AG20443 (cell line): ENCODE measurements at regions not wholly inside any gene's neighbourhood (a gene's known extent, or its start where the extent isn't known, plus 50 kb on each side); places are given as distances from the start of the nearest gene placed in this dataset.

ENCODE experiments used
- DNase-seq: peaks from one replicate; pipeline ENCODE4 v3.0.0; 2012; ENCODE audit warnings: low spot score, mixed read lengths

DNA sequence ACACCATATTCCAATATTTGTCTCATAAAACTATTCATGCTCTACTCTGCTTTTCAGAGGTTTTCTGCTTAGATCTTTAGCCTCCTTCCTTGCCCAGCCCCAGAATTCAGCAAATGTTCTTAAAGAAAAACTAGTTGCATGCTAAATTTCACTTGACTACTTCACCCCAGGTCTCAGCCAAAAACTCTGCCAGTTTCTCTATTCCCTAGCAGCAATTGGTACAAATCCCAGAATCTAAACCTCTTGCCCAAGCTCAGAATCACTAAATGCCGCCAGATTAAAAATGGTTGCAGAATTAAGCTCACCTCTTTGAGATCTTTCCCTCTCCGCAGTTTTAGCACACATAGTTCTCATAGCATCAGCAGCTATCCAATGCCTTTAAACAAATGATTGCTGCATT is 331.2 kb upstream of the SMARCA2 start:
- no peak for DNase-seq

DNA sequence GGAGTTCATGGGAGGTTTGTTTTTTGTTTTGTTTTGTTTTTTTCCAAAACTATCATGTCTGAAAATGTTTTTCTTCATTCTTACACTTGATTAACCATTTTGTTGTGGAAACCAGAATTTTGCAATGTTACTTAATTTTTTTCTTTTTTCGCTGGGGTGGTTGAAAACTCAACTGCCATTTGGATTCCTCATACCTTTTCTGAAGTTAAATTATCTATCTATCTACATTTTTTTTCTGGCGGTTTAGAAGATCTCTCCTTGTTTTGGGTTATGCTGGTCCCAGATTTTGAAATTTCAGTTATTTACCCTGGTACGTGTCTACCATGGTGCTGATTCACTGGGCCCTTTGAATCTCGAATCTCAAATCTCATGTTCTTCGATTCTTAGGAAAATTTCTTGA is 316.2 kb upstream of the SMARCA2 start:
- no peak for DNase-seq

DNA sequence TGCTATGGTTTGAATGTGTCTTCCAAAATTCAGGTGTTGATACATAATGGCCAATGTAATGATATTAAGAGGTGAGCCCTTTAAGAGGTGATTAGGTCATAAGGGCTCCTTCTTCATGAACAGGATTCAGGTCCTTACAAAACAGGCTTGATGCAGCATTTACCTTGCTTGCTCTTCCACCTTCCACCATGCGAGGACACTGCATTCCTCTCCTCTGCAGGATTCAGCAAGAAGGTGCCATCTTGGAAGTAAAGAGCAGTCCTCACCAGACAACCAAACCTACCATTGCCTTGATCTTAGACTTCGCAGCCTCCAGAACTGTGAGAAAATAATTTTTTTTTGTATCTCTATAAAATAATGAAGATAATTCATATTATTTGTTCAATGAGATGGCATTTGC is 314.0 kb upstream of the SMARCA2 start:
- no peak for DNase-seq

DNA sequence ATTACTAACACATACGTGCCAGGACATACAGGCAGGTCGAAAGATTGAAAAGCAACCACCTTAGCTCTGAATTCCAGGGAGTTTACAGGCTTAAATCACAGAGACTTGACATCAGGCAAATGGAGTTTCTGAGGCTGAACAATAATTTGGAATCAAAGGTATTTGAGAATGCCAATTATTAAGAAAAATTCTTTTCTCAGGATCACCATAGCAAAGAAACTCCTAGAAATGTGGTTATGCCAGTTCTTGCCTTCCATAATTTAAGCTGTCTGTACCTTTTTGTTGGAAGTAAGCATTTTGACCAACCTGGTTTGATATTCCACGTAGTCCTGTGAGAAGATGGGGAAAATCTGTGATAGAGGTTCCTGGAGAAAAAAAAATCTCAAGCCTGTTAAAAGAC is 312.4 kb upstream of the SMARCA2 start:
- DNase-seq = no peak

DNA sequence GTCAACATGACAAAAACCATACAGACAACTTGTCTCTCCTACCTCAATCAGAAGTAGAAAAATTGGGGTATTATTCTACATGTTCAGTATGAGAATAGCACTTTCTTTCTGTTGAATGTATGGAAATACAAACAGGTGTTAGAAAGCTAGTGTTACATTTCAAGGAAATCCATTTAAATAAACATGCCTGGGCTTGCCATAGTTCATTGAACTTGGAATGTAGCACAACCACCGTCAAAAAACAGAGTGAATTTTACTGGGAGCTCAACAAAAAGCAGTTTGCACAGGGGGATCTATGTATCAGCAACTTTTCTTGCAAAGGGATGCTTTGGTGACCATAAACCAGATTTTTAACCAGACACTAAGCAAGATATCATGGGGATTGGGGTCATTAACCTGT is 307.9 kb upstream of the SMARCA2 start:
- no peak for DNase-seq

DNA sequence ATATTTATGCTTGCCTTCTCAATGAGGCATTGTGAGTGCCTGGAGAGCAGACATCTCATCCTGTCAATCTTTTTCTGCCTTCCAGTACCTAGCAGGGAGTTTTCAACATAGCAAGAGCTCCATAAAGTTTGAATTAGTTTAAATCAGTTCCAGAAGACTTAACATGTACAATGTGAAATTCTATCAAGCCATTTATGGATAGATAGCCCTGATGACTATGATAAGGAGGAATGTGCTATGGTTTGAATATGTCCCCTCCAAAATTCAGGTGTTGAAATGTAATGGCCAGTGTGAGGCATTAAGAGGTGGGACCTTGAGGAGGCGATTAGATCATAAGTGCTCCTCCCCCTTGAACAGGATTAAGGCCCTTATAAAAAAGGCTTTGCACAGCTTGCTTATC is 306.9 kb upstream of the SMARCA2 start:
- DNase-seq = no peak

DNA sequence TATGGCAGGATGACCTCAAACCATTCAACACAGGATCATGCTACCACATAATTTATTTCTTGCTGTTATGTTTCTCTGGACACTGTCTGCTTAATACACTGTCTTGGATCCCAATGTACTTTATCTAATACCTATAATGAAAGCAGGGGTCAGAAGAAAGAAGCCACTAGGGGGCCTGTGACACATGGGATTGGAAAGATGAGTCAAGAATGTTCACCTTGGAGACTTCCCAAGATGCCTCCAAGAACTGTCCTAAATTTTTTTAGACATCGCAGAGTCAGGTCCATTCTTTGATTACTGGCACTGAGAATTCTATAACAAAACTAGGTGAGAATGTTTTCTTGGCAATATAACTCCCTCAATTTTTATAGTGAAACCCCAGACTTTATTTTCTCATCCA is 305.8 kb upstream of the SMARCA2 start:
- peak; percentile 16 for DNase-seq

DNA sequence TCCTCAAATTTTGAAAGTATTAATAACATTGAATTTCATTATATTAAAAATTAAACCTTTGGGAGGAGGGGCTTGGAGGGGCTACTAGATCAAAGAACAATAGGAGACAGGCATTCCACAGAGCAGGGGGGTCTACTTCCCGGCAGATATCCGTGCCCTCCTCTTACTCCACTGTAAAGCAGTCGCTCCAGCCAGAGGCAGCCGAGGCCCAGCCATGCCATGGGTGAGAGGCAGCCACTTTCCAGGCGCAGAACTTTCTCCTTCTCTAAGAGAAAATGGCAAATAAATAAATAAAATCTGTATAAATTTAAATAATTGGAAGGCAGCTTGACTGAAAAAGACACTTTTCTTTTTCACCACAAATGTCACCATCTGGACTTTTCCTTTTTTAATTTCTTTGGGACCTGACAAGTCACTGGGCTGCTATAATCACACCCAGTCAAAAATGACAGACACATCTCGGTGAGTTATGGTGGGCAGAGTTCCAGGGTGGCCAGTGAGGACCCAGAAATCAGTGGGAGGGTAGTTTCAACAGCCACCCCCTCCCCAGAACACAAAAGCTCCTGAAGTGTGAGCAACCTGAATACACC is 302.2 kb upstream of the SMARCA2 start:
- no peak for DNase-seq

DNA sequence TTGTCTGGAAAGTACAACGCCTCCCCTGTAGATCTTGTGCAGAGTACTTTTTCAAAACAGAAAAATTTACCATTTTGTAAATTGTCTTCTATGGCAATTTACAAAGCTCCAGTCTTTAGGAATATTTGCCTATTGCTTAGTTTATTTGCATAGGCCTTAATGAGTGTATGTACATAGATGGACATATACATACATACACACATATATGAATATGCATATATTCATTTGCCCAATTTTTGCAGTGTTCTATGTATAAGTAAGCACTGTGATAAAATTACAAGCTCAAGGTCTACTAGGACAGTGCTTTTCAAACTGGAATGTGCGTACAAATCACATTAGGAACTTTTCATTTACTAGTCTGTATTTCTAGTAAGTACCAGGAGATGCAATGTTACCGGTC is 301.3 kb upstream of the SMARCA2 start:
- DNase-seq = no peak

DNA sequence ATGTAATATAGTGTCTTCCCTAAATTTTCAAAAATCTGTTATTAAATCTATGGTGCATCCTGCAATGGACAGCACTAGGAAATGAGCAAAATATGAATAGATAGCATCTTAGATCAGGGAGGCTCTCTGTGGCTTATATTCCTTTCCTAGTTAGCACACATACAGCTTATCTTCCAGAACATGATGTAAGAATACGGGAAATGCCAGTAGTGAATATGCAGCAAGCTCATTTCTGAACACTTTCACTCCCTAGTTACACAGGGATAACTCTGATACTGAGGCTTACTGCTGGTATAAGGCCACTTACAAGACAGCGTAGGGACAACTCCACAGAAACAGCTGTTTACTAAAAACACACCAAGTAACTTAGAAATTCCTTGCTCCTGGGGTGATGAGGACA is 297.3 kb upstream of the SMARCA2 start:
- no peak for DNase-seq

DNA sequence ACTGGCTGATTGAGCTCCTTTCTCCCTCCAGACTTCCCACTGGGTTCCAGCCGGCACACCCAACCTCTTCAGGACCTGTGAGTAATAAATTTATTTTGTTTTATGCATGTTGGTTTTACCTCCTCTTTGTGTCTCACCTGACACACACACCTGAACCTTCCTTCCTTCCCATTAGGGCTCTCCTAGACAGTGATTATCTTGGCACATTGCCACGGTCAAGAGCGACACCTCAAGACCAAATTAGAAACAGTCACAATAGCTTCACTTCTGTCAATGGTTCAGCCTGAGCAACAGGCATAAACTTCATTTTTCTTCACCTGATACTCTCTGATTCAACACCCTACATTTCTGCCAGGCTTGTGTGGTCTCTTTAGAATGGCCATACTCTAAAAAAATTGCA is 296.3 kb upstream of the SMARCA2 start:
- no peak for DNase-seq

DNA sequence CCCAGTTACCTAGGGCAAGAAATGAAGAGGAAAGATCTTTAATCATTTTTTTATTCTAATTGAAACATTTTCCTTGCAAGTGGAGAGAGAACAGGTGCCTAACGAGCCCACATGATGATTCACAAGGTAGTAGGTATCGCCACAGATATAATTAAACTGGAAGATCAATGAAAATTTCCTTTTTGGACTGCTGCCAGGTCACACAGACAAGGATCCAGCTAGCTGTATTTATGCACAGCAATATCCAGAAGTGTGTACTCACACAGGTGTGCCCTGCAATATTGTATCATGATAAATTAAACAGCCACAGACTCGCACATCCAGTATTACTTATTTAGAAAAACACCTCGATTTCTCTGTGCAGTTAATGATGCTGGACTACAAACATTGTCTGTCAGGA is 294.0 kb upstream of the SMARCA2 start:
- DNase-seq = no peak

DNA sequence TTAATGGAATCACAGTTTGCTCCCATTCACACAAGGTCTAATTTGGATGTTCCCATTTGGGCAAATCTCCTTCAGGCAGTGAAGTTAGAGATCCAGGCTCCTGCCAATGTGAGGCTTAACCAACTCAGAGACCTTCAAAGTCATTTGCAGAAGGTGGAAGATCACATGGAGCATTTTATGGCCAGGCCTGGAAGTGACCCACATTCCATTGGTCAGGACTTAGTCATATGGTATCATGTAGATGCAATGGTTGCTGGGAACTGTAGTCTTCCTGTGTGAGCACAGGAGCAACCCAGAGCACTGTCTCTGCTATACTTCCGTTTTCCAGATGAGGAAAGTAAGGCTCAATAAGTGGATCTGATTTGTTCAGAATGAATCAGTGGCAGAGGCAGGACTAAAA is 292.7 kb upstream of the SMARCA2 start:
- DNase-seq = no peak

DNA sequence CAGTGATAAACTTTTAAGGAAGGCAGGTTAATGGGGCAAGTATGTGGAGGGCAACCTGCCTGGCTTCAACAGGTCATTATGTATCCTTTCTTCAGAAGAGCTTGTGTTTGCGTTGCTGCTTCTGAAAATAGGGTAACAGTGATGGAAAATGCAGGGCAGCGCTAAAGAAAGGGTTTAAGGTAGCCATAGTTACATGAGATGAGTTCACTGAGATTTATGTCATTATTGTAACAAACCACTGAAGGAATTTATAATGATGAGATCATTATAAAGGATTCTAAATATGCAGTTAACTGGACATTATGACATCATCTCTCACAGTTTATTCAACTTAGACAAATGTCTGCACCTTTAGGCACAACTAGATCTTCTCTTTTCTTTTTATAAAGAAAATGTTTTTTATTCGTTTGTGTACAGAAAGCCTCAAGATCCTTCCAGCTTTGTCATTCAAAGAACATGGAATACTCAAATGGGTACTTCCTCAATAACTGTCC is 291.6 kb upstream of the SMARCA2 start:
- DNase-seq = no peak

DNA sequence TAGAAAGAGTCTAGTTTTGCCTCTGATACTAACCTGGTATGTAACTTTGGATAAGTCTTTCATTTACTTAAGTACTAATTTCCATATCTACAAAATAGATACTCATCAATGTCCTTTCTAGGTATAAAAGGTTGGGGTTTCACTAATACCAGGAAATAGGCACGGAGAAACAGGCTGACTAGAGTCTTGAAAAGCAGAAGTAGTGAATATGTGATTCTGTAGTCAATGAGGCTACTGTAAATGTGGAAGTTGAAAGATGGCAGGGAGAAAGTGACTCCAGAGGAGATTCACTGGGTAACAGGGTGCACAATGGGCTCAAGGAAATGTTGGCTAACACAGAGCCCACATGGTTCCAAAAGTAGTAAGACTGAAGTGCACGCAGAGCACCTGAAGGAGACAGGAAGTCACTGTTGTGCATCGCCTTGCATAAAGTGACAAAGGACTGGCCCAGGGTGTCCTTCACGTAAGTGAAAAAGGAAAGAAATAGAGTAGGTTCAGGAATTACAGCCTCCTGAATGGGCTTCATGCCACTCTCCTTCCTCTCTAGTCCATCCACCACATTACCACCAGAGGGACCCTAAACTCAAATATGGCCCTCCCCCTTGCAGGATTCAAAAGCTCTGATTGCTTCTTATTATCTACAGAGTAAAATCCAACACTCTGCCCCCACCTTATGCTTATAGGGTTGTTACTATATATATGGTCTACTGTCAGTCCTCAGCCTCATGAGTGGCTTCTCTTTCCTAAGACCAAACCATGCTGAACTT is 288.0 kb upstream of the SMARCA2 start:
- no peak for DNase-seq

DNA sequence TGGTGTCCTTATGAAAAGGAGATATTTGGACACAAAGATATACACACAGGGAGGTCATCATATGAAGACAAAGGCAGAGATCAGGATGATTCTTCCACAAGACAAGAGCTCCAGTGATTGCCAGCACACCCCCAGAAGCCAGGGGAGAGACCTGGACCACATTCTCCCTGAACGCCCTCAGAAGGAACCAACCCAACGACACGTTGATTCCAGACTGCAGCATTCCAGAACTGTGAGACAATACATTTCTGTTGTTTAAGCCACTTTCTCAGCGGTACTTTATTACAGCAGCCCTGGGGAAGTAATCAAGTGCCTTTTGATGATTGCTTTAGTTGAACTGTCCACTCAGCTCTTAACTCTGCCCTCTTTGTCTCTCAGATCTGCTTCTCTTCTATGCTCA is 285.5 kb upstream of the SMARCA2 start:
- DNase-seq = no peak

DNA sequence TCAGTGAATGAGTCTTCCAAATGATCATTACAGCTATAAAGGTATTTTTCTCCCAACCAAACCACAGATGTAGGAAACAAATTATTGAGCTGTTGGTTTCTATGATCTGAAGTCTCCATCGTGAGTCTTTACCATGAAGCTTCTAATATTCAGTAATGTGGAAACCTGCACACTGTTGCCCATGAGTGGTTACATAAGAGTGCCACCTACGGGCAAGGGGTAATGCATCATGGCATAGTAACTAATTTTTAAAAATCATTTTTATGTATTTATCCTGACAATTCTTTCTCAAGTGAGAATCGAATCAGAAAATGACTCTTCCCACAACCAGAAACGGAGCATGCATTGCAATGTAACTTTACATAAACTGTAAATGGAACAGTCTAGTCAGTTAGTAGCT is 282.5 kb upstream of the SMARCA2 start:
- no peak for DNase-seq

DNA sequence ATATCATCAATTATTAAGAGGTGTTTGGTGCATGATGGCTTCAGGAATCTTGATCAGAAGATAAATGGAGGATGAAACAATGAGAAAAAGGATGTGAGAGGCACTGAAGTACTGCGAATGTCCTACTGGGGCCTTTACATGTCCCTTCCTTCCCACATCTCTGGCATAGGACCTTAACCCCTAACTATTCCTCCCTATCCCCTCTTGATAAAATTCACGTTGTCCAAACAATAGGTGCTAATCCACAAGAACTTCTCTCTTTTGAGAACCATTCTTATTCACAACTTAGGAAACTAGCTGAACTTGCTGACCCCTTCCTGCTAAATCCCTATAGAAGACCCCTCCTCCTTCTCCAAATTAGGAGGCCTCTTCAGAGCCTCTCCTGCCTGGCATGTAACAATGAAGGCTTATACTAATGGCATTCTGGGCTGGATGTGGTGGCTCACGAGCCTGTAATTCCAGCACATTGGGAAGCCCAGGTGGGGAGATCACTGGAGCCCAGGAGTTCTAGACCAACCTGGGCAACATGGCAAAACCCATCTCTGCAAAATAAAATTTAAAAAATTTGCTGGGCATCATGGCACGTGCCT is 276.5 kb upstream of the SMARCA2 start:
- DNase-seq = no peak

DNA sequence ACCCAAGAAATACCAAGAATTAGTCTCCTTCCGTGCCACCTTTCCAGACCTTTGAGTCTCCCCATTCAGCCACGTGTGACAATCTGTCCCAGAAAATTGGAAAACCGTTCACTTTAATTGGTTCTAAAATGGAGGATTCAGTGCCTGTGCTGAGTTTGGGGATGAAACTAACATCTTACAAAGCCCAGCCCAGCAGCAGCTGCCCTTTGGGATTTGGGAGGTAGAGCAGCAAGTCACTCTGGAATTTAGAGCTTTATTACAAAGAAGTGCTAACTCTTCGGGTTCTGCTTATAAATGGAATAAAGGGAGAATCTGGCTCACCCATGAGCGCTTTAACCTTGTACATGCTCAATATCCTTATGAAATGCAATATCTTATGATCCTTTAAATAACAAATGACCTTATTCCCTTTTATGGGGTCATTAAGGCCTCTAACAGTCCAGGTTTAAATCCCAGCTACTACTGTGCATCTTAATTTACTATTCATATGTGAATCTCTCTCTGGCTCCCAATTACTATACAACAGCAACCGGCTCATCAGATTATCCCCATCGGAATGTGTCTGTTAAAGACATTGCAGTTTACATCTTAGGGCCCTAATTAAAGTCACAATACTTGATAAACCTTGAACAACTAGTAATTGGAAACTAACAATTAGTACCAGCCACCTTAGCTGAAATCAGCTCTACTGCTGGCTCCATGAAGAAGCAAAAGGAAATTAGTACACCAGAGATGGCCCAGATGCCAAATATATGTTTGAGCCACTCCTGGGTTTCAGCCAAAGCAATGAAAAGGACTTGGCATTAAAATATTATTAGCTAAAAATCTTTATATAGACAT is 271.8 kb upstream of the SMARCA2 start:
- no peak for DNase-seq

DNA sequence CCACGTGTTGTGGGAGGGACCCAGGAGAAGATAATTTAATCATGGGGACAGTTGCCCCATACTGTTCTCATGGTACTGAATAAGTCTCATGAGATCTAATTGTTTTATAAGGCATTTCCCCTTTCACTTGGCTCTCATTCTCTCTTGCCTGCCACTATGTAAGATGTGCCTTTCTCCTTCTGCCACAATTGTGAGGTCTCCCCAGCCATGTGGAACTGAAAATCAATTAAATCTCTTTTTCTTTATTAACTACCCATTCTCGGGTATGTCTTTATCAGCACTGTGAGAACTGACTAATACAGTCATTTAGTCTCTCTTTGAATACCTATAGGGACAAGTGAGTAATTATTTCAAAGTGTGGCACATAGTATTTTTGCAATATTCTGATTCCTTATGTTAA is 269.2 kb upstream of the SMARCA2 start:
- DNase-seq = no peak

DNA sequence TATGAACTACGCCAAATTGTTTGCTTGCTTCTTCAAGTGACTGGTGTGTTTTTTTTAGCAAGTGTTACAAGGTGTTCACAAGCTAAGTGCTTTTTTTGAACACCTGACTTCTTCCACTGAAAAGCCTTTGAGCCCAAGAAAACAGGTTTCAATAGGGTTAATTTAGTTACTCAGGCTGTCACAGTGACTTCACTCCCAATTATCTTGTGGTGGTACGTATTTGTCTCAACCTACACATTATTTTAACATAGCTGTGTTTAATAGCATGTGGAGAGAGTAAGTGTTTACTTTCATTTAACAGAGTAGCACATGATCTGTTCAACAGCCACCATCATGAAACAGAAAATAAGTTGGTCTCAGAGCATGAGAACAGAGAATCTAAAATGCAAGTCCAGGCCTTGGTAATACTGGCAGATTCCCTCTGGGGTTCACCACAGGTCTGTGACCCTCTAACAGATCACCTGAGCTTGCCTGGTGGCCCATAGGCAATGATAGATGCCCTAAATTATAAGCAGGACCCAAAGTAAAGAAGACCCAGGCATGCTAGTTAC is 267.7 kb upstream of the SMARCA2 start:
- DNase-seq = no peak

DNA sequence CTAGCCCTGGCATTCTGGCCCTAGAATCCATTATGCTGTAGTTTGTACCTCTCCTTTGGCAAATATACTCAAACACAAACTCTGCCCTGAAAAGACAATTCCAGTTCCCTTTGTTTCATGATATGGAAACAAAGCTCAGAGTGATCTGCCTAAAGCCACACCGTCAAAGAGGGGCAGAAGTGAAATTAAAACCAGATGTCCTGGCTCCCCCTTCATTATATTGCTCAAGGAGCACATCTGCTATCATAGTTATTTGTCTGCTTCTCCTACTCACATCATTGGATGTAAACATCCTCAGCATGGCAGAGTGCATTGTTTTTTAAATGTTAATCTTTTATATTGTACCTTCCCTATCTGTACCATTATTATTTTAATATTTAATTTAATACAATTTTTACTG is 266.7 kb upstream of the SMARCA2 start:
- DNase-seq = no peak
